RKO (cell line): ENCODE measurements at regions not wholly inside any gene's neighbourhood (a gene's known extent, or its start where the extent isn't known, plus 50 kb on each side); places are given as distances from the start of the nearest gene placed in this dataset.

ENCODE experiments used
- DNase-seq: peaks from one replicate; pipeline ENCODE4 v3.0.0-alpha.2; 2016; ENCODE audit warnings: low spot score

DNA sequence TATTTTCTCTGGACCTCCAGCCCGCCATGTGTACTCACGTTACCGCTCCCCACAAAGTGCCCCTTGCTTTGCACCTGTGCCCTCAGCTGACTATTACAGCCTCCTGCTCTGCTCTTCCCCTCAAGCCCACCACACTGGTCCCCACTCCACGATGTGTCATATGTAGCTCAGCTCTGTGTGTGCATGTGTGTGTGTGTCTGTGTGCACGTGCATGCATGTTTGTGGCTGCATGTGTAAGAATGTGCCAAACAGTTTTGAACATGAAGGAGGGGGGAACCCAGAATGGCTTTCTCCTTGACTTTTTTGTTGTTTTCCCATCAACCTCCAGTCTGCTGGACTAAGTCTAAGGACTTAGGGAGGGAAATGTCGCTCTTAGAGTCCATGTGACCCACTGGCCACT is 54.8 kb upstream of the BTRC start:
- no peak for DNase-seq

DNA sequence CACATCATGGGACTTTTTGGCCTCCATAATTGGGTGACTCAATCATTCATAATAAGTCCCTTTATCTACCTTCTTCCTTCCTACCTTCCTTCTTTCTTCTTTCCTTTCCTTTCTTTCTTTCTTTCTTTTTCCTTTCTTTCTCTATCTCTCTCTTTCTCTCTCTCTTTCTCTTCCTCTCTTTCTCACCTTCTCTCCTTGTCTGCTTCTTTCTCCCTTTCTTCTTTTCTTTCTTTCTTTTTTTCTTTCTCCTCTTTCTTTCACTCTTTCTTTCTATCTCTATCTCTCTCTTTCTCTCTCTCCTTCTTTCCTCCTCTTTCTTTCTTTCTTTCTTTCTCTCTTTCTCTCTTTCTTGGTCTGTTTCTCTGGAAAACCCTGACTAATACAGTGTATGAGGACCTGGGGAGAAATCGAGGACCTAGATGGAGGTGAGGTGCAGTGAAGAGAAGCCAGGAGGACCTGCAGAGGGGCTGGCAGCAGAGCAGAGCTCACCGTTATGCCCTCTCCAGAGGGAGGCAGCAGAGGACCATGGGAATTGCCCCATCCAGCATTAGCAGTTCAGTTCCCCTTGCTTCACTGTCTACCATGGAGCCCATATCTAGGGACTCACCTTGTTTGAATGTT is 52.7 kb upstream of the BTRC start:
- DNase-seq = peak; percentile 42

DNA sequence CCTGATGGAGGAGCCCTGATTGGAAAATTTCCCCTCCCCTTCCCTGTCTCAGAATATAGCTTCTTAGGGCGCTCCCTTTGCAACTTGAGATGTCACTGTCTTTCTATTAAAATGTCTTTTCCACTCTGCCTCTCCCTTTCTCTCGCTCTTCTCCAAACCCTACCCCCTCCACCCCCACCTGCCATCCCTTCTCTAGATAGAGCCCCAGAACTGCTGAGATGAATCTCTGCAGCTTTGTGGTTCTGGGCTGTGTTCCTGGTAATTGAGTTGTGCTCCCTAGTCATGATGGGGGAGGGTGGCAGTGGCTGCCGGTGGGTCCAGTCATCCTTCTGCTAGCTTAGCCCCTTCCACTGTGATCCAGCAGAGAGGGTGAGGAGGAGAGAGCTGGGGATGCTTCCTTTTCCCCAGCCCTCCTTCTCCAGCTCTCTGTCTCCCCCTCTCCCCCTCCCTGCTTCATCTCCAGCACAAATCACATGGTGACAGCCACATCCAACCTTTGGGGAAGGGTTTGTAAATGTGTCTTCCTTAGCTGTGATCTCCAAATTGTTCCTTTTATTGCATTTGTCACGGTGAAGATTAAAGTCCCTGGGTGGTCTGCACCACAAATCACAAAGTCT is 50.8 kb upstream of the BTRC start:
- DNase-seq = no peak
